Activated B cell treated with CpG ODN at 0.5 μM for 24 hours (primary cell): ENCODE measurements at regions not wholly inside any gene's neighbourhood (a gene's known extent, or its start where the extent isn't known, plus 50 kb on each side); places are given as distances from the start of the nearest gene placed in this dataset.

Experiments
- ATAC-seq: fragments of 200-7000 bp; cut with Tn5 transposase; one replicate; pipeline ENCODE4 v1.10.0; 2021; ENCODE audit warnings: low read depth, mild to moderate bottlenecking, moderate library complexity
- CTCF ChIA-PET: fragments of 350-600 bp; sonication (Branson Sonifier 250); formaldehyde crosslinking; loops from one replicate; lab custom pipeline; 2021; ENCODE audit warnings: antibody characterized with exemption; lab: Charles Lee
- POLR2A ChIA-PET: fragments of 350-600 bp; sonication (Branson Sonifier 250); formaldehyde crosslinking; loops from one replicate; lab custom pipeline; 2021; ENCODE audit warnings: antibody characterized with exemption; lab: Charles Lee
- DNase-seq: peaks from one replicate; pipeline ENCODE4 v3.0.0; 2022
- H3K27ac Mint-ChIP-seq: one replicate; pipeline ENCODE4 v1.8.0; 2020; ENCODE audit warnings: mixed read lengths
- H3K27me3 Mint-ChIP-seq: one replicate; pipeline ENCODE4 v1.8.0; 2021; ENCODE audit warnings: mixed read lengths
- H3K36me3 Mint-ChIP-seq: one replicate; pipeline ENCODE4 v1.8.0; 2021; ENCODE audit warnings: low read depth, mixed read lengths
- H3K4me1 Mint-ChIP-seq: one replicate; pipeline ENCODE4 v1.8.0; 2021; ENCODE audit warnings: mixed read lengths
- H3K4me3 Mint-ChIP-seq: one replicate; pipeline ENCODE4 v1.8.0; 2020; ENCODE audit warnings: mild to moderate bottlenecking, mixed read lengths
- H3K9me3 Mint-ChIP-seq: one replicate; pipeline ENCODE4 v1.8.0; 2020; ENCODE audit warnings: mixed read lengths
- CTCF ChIP-seq: fragments of 200-600 bp; IDR thresholded peaks from one replicate; pipeline ENCODE4 v1.8.0; 2022; ENCODE audit warnings: antibody characterized with exemption, mild to moderate bottlenecking
- intact Hi-C: fragments of 100-400 bp; cut with micrococcal nuclease; formaldehyde crosslinking; loops from one replicate; pipeline ENCODE4 v1.15.1; 2024

DNA sequence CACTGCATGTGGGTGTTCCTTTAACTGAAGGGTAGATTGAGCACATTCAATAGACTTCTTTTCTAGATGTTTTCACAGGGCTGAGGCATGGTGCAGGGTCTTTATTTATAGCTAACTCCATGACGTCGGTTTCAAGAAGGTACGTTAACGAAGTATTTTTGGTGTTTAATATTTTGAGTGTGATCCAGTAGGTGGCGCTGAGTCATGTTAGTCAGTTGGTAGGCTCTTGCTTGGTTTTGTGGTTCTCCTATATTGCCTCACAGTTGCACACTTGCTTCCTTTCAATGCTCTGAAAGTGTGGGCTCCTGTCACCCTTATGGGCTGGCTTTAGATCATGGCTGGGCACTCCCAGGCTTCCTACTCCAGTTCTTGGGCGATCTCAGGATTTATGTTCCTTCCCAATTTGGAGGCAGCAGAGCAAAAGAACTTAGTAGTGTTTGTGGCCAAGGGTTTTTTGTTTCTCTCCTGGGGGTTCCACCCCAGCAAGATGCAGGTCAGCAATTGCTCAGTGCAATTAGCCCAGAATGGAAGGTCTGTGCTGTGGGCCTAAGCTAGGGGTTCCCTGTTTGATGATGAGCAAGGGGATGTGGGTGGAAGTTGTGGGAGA, 471.6 kb upstream of the FOXG1 start:
- Mint-ChIP-seq H3K36me3 (no peaks in the 10 kb centered on the region), H3K4me3 (no peak overlapping the region), H3K27me3 (no peaks in the 10 kb centered on the region), H3K27ac (no peak overlapping the region), H3K4me1 (no peaks in the 10 kb centered on the region), H3K9me3 (peaks cover 9% of the 10 kb centered on the region)
- ChIA-PET CTCF (no interaction called here), POLR2A (no interaction called here)
- DNase-seq (no peak), ATAC-seq (no peak)
- intact Hi-C loops = no loop called here
- no peak for TF ChIP-seq CTCF

GRCh38 chr14:28297559-28297958, 469.0 kb upstream of the FOXG1 start:
- Mint-ChIP-seq H3K4me1 (no peaks in the 10 kb centered on the region), H3K9me3 (peaks cover 7% of the 10 kb centered on the region), H3K27me3 (no peaks in the 10 kb centered on the region), H3K4me3 (no peak overlapping the region), H3K36me3 (no peaks in the 10 kb centered on the region), H3K27ac (no peak overlapping the region)
- CTCF ChIA-PET = no interaction called here
- ATAC-seq = no peak
- intact Hi-C loops = no loop called here
- no peak for TF ChIP-seq CTCF
- no peak for DNase-seq
- POLR2A ChIA-PET = no interaction called here

GRCh38 chr14:28298156-28298555, 468.4 kb upstream of the FOXG1 start:
- Mint-ChIP-seq H3K27ac (no peak overlapping the region), H3K36me3 (no peaks in the 10 kb centered on the region), H3K9me3 (peaks cover 7% of the 10 kb centered on the region), H3K4me1 (no peaks in the 10 kb centered on the region), H3K4me3 (no peak overlapping the region), H3K27me3 (no peaks in the 10 kb centered on the region)
- ATAC-seq (no peak), DNase-seq (no peak)
- POLR2A ChIA-PET = no interaction called here
- no peak for TF ChIP-seq CTCF
- intact Hi-C loops = no loop called here
- CTCF ChIA-PET = no interaction called here

GRCh38 chr14:28299227-28299626, 467.4 kb upstream of the FOXG1 start:
- TF ChIP-seq CTCF = no peak
- intact Hi-C loops = no loop called here
- Mint-ChIP-seq H3K4me1 (no peaks in the 10 kb centered on the region), H3K27ac (no peak overlapping the region), H3K4me3 (no peak overlapping the region), H3K36me3 (no peaks in the 10 kb centered on the region), H3K27me3 (no peaks in the 10 kb centered on the region), H3K9me3 (peaks cover 4% of the 10 kb centered on the region)
- ATAC-seq = no peak
- ChIA-PET CTCF (no interaction called here), POLR2A (no interaction called here)
- DNase-seq = no peak

GRCh38 chr14:28300356-28300755, 466.2 kb upstream of the FOXG1 start:
- CTCF ChIA-PET = no interaction called here
- intact Hi-C loops = no loop called here
- DNase-seq (no peak), ATAC-seq (no peak)
- no peak overlapping the region for H3K4me3 Mint-ChIP-seq
- H3K9me3 Mint-ChIP-seq = peaks cover 2% of the 10 kb centered on the region
- no peaks in the 10 kb centered on the region for H3K27me3 Mint-ChIP-seq
- H3K27ac Mint-ChIP-seq = no peak overlapping the region
- no peaks in the 10 kb centered on the region for H3K36me3 Mint-ChIP-seq
- POLR2A ChIA-PET = no interaction called here
- no peak for TF ChIP-seq CTCF
- H3K4me1 Mint-ChIP-seq = no peaks in the 10 kb centered on the region
